GM18519 (cell line): ENCODE measurements at regions not wholly inside any gene's neighbourhood (a gene's known extent, or its start where the extent isn't known, plus 50 kb on each side); places are given as distances from the start of the nearest gene placed in this dataset.
A peak's percentile ranks its signal among the peaks of the same experiment; 100 is the strongest.

ENCODE experiments used
- ATAC-seq: cut with Tn5 transposase; IDR thresholded peaks from one replicate; pipeline ENCODE4 v1.9.1; 2021; ENCODE audit warnings: mild to moderate bottlenecking, moderate library complexity; ENCODE audit not compliant: unreplicated experiment, low FRiP score

DNA sequence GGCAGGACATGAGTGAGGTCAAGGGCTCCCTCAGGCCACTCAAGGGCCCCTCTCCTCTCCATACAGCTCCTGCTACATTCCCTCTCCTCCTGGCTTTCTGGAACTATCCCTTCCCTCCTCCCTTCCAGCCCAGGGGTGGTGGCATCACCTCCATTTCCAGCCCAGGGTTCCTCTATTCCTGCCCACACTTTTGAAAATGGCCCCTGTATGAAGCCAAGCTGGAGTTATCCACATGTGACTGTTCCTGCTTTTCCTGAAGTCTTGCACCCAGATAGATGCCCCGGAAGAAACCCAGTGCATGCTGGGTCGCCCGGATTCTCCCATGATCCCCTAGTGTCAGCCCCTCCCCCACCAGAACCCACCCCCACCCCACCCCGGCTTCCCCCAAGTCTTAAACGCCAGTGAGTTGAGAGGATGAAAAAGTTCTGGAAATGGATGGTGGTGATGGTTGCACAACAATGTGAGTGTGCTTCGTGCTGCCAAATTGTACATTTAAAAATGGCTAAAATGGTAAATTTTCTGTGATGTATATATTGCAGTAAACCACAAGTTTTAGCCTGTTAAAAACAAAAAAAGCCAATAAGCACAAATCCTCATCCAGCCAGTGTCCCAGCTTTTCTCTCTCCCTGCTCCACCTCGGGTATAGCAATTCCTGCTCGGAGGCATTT lies 136.9 kb downstream of the SCARB1 start:
- no peak for ATAC-seq

DNA sequence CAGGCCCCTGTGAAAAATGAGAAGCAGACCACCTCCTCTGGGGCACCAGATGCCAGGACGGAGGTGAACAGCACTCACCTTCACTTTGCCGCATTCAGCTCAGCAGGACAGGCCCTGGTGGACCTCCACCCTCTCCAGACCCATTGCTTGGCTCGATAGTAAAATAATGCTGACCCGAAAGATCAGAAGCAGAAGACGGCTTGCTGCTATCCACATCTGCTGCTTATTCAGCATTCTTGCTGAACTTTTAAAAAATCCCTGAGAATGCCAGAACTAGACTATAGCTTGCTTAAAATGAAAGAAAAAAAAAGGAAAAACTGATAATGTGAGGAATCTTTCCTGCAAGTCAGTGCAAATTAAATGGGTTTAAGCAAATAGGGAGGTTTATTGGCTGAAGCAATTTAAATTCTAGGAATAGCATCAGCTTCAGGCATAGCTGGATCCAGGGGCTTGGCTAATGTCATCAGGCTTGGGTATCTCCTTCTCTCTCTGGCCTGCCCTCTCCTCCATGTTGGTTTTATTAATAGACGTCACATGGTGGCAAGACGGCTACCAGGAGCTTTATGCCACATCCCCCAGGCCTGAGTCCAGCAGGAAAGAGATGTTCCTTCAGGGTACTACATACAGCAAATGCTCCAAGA lies 137.9 kb downstream of the SCARB1 start:
- ATAC-seq: no peak

DNA sequence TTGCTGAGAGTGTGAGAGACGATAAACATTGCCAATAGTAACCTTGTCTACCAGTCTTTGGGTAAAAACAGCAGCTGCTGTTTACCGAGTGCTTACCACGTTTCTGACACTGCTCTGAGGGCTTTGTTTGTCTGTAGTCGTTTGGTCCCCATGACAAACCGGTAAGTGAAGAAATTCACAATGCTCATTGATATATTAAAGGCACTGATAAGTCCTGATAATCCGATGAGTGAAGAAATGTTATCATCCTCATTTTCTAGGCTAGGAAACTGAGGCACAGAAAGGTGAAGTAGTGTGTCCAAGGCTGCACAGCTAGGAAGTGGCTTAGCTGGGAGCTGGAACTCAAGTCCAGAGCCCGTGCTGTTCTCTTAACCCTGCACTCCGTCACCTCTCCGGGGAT lies 138.6 kb downstream of the SCARB1 start:
- no peak for ATAC-seq

DNA sequence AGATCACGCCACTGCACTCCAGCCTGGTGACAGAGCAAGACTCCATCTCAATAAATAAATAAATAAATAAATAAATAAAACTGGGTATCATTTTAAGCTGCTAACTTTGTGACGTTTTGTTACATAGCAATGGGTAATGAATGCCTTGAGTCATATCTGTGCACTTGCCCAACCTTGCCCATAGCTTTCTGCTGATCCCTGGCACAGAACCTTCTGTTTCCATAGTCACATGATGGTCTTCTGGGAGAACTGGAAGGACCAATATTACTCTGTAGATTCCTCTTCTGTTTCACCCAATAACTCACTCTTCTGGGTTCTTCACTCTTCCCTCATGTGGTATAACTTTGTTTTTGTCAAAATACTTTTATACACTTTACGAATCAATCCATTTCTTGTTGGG lies 140.8 kb downstream of the SCARB1 start:
- ATAC-seq: no peak

DNA sequence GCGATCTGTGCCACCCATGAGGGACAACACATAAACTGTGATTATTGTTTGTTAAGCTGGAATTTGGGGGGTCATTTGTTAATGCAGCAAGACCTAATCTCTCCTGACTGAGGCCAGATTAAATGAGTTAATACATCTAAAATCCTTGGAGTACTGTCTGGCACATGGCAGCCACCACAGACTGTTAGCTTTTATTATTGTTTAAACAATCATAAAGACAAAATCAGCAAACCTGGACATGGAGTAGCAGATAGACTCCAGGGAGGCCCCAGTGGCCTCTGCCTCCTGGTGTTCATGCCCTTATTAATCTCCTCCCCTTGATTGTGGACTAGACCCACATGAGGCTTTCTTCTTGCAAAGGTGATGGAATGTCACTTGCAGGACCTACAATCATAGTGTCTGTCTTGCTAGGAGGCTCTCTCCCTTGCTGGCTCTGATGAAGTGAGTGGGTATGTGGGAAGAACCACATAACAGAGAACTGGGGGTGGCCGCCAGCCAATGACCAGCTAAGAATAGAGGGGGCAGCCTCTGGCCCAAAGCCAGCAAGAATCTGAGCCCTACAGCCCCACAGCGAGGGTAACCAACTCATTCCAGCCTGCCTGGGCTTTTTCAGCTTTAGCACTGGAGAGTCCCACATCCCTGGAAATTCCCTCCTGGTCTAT lies 142.0 kb downstream of the SCARB1 start:
- no peak for ATAC-seq

DNA sequence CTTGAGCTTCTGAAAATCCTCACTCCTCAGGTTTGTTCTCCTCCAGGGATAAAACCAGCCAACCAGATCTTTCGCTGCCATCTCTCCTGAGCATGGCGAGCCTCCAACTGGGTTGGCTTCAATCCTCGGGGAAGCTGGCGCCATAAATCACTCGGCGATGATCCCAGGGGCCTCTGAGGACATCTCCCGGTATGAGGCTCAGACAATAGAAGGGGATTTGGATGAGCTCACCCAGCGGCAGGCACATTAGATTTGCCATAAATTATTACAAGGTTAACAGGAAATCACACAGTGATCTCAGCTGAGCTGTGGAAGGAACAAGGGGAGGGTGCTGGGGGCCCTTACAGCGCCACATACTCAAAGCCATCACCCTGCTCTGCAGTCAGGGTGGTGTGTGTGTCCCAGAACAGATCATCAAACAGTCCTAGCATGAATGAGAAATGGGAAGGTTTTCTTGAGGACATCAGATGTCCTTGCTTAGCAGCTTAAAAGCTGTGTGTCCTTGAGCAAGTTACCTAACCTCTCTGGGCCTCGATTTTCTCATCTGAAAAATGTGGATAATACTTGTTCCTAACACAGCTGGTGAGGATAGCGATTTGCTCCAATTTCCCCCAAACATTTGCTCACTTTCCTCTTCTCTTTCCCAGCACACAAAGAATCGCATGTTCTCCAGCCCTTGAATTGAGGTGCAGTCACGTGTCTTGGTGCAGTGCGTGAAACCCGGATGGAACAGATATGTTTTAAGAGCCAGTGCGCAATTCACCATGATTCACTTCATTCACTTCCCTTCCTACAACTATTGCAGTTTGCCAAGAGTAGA lies 142.8 kb downstream of the SCARB1 start:
- no peak for ATAC-seq

DNA sequence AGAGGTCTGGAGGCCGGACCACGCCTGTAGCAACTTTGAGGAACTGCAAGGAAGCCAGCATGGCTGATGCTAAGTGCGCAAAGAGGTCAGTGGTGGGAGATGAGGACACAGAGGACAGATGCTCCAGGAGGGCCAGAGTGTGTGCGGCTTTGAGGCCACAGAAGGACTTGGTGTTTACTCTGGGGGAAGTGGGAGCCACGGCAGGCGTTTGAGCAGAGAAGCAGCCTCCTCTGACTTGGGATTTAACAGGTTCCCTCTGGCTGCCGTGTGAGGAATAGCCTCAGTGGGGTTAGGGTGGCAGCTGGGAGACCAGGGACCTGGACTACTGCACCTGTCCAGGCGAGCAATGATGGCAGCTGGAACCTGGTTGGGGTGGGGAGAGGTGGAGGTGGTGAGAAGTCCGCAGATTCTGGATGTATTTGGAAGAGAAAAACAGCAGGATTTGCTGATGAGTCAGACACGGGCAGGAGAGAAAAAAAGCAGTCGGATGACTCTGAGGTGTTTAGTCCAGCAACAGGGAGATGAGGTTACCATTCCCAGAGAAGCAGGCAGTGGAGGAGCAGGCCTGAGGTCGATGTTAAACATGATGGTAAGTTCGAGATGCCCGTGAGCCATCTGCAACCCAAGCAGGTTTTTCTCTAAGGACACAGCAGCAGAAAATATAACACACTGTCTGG lies 143.5 kb downstream of the SCARB1 start:
- ATAC-seq: no peak

DNA sequence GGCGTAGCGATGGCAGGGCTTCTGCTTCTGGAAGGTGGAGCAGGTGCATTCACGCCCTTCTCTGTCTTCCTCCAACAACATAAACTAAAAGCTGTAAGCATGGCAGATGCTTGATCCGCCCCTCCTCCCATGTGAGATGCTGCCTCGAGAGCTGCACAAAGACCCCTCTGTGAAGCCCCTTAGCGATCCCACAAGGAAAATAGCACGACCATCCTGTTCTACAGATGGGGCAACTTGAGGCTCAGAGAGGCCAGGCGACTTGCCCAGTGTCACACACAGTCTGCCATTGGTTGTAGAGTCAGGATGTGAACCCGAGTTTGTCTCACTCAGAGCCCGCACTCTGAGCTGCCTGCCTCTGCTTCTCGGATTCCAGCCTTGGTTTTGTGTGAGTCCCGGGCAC lies 144.4 kb downstream of the SCARB1 start:
- ATAC-seq: no peak

DNA sequence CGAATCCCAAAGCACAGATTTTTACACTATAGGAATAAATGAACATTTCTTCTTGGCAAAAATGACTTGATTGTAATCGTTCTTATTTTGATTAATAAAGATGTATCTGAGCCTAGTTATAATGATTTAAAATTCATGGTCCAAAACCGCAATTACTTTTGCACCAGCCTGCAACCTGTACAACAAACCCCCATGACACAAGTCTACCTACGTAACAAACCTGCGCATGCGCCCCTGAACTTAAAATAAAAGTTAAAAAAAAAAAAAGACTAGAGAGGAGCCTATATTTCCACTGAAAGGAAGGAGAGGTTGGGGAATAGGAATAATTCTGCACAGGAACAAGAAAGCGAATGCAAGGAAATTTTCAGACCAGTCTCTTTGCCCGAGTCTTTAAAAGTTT lies 145.2 kb downstream of the SCARB1 start:
- no peak for ATAC-seq

DNA sequence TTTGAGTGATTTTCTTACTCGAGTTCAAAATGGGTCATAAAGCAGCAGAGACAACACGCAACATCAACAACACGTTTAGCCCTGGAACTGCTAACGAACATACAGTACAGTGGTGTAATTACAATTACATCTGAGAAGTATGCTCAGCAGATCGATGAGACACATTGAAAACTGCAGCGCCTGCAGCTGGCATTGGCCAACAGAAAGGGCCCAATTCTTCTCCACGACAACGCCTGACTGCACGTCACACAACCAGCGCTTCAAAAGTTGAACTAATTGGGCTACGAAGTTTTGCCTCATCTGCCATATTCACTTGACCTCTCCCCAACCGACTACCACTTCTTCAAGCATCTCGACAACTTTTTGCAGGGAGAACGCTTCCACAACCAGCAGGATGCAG lies 145.6 kb downstream of the SCARB1 start:
- ATAC-seq: no peak

DNA sequence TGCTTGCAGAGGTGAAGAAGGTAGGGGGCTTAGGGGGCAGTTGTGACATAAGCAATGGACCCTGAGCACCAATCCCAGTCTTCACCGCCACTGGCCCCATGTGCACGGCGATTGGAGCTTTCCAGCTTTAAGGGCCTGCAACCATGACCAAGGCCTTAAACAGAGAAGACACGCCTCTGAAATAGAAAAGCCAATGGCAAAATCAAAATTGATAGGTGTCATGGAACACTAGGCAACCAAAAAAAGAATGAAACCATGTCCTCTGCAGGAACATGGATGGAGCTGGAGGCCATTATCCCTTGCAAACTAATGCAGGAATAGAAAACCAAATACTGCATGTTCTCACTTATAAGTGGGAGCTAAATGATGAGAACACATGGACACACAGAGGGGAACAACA lies 146.3 kb downstream of the SCARB1 start:
- ATAC-seq: no peak

DNA sequence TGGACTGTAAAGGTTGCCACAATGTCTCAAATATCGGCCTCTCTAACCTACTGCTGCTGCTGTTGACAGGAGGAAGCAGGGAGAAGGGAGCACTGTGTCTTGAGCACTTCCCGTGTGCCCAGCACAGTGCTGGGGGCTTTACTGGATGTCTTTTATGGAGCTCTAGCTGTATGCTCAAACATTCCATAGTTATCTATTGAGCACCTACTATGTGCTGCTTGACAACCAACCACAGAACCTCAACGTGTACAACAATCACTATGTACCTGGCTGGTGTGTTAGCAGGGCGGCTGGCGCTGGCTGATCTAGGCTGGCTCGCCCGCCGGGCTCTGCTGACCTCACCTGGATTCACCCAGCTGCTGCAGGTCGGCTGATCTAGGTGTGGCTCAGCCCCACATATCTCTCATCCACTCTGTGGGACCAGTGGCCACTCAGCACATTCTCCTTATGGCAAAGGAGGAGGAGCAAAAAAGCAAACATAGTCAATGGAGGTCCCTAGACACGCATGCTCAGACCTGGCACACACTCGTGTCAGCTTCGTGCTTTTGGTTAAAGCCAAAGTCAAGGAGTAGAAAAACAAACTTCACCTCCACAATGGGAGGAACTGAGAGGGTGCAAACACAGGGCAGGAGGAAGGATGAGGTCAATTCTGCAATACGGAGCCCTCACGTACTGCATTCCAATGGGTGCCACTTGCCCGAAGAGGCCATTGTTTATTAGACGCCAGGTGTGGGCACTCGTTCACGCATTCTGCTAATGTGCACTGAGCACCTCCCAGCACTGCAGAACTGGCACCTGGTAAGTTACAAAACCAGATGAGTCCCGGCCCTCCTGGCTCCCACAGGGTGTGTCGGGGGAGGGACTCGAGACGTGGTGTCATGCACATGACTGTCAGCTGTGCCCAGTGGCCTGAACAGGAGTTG lies 147.2 kb downstream of the SCARB1 start:
- ATAC-seq: no peak

DNA sequence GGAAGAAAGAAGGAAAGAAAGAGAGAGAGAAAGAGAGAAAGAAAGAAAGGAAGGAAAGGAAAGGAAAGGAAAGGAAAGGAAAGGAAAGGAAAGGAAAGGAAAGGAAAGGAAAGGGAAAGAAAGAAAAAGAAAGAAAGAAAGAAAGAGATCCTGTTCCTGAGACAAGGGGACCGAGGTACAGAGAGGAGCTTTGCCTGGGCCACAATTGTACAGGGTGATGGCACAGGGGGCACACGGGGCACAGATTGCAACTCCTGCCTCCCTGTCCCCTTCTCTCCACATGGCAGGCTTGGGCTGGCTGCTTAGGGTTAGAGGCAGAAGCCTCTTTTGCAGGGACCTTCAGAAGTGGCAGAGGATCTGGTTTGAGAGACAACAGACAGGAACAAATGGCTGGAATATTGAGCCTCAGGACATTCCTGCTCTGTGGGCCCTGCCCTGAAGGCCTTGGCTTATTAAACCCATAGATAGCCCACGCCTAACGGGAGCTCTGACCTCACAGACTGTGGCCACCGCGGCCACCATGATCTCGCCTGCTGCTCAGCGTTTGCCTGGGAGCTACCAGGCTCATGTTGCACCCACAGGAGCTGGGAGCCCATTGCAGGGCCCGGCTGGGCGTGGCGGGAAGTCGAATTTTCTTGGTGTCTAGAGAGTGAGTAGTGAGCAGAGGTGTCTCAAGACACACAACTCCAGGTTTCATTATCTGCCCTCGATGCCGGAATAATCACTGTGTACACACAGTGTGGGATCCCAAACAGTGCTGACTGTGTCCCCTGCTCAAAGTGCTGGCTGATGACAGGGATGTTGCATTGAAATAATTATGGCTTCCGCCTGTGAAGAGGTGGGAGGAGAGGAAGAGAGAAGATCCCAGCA lies 147.9 kb upstream of the NCOR2 start:
- ATAC-seq: no peak

DNA sequence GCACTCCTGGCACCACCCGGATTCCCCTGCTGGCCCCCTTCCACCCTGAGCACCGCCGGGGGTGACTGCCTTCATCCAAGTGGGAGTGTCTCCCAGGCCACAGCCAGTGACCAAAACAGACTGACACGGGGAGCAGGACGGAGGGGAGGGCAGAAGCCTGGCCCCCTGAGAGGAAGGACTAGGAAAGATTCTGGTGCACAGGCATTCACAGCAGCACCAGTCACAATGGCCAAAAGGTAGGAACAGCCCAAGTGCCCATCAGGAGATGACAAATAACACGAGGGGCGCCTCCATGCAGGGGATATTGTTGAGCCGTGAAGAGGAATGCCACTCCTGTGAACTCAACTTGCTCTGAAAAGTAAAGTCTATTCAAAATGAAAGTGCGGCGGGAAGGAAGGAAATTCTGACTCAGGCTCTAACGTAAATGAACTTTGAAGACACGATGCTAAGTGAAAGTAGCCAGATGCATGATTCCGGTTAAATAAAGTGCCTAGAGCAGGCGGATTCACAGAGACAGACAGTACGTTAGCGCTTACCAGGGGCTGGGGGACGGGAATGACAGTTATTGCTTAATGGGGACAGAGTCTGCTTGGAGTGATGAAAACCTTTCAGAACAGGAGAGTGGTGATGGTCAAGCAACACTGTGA lies 146.1 kb upstream of the NCOR2 start:
- peak; percentile 66 for ATAC-seq

DNA sequence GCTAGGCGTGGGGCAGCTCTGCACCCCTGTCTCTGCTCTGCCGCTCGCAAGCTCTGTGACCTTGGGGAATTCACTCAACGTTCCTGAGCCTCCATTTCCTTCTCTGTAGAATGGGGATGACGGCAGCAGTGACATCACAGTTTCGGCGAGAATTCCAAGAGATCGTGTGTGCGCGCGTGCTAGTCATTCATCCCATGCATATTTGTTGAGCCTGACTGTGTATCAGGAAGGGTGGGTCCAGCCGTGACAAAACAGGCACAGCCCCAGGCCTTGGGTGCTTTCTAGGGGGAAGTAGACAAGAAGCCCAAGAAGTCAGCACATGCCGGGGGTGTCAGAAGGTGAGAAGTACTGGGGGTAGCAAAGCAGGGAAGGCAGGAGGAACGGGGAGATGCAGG lies 145.6 kb upstream of the NCOR2 start:
- peak; percentile 20 for ATAC-seq

DNA sequence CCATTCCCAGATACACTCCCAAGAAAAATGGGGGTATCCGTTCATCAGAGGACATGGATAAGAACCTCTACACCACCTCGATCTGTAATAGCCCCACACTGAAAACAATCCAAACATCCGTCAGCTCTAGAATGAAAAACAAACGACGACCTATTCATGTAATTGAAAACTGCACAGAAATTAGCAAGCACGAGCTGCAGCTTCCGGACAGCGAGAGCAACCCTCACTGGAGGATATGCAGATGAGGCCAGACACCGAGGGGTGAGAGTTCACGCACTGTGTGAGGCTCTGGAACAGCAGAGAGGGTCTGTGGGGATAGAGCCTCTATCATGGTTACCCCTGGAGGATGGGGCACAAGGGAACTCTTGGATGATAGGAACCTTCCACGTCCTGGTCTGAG lies 143.9 kb upstream of the NCOR2 start:
- no peak for ATAC-seq

DNA sequence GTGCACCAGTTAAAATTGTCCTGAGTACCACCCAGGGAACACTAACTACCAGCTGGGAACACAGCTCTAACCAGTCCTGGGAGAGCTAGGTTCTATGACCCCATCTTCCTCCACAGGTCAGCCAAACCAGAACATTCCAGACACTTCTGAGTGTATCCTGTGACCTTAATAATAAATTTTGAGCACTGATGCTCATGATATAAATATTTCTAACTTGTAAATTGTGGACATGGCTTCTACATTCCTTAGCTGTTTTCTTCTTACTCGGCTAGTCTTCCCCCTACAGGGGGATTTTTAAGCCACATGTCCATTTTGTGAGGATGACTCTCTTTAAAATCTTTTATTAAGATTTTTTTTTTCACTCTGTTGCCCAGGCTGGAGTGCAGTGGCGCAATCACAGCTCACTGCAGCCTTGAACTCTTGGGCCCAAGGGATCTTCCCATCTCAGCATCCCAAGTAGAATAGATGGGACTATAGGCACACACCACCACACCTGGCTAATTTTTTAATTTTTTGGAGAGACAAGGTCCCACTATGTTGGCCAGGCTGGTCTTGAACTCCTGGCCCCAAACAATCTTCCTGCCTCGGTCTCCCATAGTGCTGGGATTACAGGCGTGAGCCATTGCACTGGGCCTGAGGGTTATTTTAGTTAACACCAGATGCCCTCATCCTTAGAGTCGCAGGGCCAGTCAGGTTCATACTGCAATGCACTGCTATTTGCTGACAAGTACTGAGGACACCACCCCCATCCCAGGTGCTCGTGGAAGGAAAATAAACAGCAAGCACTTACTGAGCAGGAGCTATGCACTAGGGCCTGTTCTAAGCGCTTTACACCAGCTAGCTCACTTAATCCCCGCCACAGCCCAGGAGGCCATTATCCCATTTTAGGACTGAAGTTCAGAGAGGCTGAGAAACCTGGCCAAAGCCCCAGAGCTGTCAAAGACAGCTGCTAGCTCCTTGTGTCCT lies 142.6 kb upstream of the NCOR2 start:
- ATAC-seq: no peak
